HCT116 (cell line): ENCODE measurements at regions not wholly inside any gene's neighbourhood (a gene's known extent, or its start where the extent isn't known, plus 50 kb on each side); places are given as distances from the start of the nearest gene placed in this dataset.

ENCODE experiments used
- ATAC-seq: fragments of 200-7000 bp; cut with Tn5 transposase; 2 replicates; pipeline ENCODE4 v1.9.1; 2020; ENCODE audit warnings: mild to moderate bottlenecking, moderate library complexity
- BruUV-seq: library from RNA; stranded (reverse); fragments of 400-500 nt; replicated peaks from 2 replicates; lab custom pipeline; 2021; lab: Mats Ljungman, UMichigan
- CTCF ChIA-PET: fragments of 300-600 bp; sonication (Branson Sonifier 250); formaldehyde crosslinking; loops from one replicate; lab custom pipeline; 2021; ENCODE audit warnings: antibody characterized with exemption; lab: Charles Lee
- POLR2A ChIA-PET: fragments of 300-600, 350-600 bp; sonication (Branson Sonifier 250); formaldehyde crosslinking; loops from one replicate; lab custom pipeline; 2021; ENCODE audit warnings: antibody characterized with exemption; lab: Charles Lee
- RAD21 ChIA-PET, 2 experiments: fragments of 300-600 bp; sonication (Branson Sonifier 250); formaldehyde crosslinking; loops; one replicate each; lab custom pipeline; 2023; ENCODE audit warnings: low total read pairs in 2 of 2; ENCODE audit not compliant: uncharacterized antibody in 2 of 2, unreplicated experiment in 2 of 2, low non-redundant PET in 1 of 2; lab: Charles Lee
- DNase-seq: peaks from one replicate; pipeline ENCODE4 v3.0.0-alpha.2; 2010; ENCODE audit warnings: low read depth, low spot score
- H2AFZ ChIP-seq: fragments of 200-600 bp; shearing (Covaris generic), sonication (generic); 2 replicates; pipeline ENCODE4 v1.6.1; 2017; ENCODE audit warnings: low read depth, mixed run types, mixed read lengths, antibody characterized with exemption, low read length; ENCODE audit not compliant: poor library complexity, severe bottlenecking
- H3K27ac ChIP-seq: 2 replicates; pipeline ENCODE4 v1.5.1; 2012; ENCODE audit warnings: low read depth, low read length
- H3K27me3 ChIP-seq: fragments of 200-600 bp; sonication (generic); 2 replicates; pipeline ENCODE4 v1.6.1; 2016; ENCODE audit warnings: mixed run types, low read length, mixed read lengths; ENCODE audit not compliant: insufficient read depth
- H3K36me3 ChIP-seq, 2 experiments: fragments of 200-500 bp in 1 of 2; fragments of 200-600 bp in 1 of 2; sonication (Bioruptor generic) in 1 of 2; sonication (generic) in 1 of 2; 2 replicates each; pipeline versions ENCODE4 v1.5.1 to v1.6.1; 2014 to 2016; ENCODE audit warnings: low read length in 2 of 2, inconsistent platforms in 1 of 2, mixed read lengths in 1 of 2, mixed run types in 1 of 2; ENCODE audit not compliant: insufficient read depth in 2 of 2, control insufficient read depth in 1 of 2
- H3K4me1 ChIP-seq, 2 experiments: fragments of 200-600 bp in 1 of 2; sonication (generic) in 1 of 2; 2 replicates each; pipeline versions ENCODE4 v1.5.1 to v1.6.1; 2012 to 2017; ENCODE audit warnings: low read length in 2 of 2, inconsistent platforms in 1 of 2, mild to moderate bottlenecking in 1 of 2, mixed read lengths in 1 of 2, mixed run types in 1 of 2, moderate library complexity in 1 of 2; ENCODE audit not compliant: insufficient read depth in 2 of 2, control insufficient read depth in 1 of 2
- H3K4me2 ChIP-seq: fragments of 200-600 bp; sonication (generic); 2 replicates; pipeline ENCODE4 v1.6.1; 2017; ENCODE audit warnings: mixed run types, low read length, mixed read lengths
- H3K4me3 ChIP-seq, 2 experiments: fragments of 200-600 bp in 1 of 2; sonication (generic) in 1 of 2; replicated peaks in 1 of 2; 2 replicates each; pipeline ENCODE4 v1.5.1; 2011 to 2016; ENCODE audit warnings: low read length in 2 of 2, control low read depth in 1 of 2, low read depth in 1 of 2, mild to moderate bottlenecking in 1 of 2, mixed read lengths in 1 of 2, mixed run types in 1 of 2
- H3K79me2 ChIP-seq: fragments of 200-600 bp; sonication (generic); 2 replicates; pipeline ENCODE4 v1.6.1; 2017; ENCODE audit warnings: mild to moderate bottlenecking, mixed run types, low read length, moderate library complexity, mixed read lengths; ENCODE audit not compliant: insufficient read depth
- H3K9ac ChIP-seq: fragments of 200-600 bp; sonication (generic); 2 replicates; pipeline ENCODE4 v1.6.1; 2016; ENCODE audit warnings: low read length, mixed read lengths
- H3K9me2 ChIP-seq: fragments of 200-600 bp; sonication (generic), shearing (Covaris generic); 2 replicates; pipeline ENCODE4 v1.6.1; 2017; ENCODE audit warnings: mixed run types, mild to moderate bottlenecking, moderate library complexity; ENCODE audit not compliant: insufficient read depth
- H3K9me3 ChIP-seq, 2 experiments: fragments of 200-500 bp in 1 of 2; fragments of 200-600 bp in 1 of 2; sonication (Bioruptor generic) in 1 of 2; sonication (generic) in 1 of 2; 2 replicates each; pipeline ENCODE4 v1.6.1; 2014 to 2017; ENCODE audit warnings: low read length in 2 of 2, mixed read lengths in 2 of 2, inconsistent platforms in 1 of 2, low read depth in 1 of 2, mild to moderate bottlenecking in 1 of 2, mixed run types in 1 of 2, moderate library complexity in 1 of 2; ENCODE audit not compliant: control insufficient read depth in 1 of 2, insufficient read depth in 1 of 2
- H4K20me1 ChIP-seq: fragments of 200-600 bp; sonication (generic), shearing (Covaris generic); 2 replicates; pipeline ENCODE4 v1.6.1; 2017; ENCODE audit warnings: mixed run types, mild to moderate bottlenecking, moderate library complexity; ENCODE audit not compliant: insufficient read depth
- EGR1 ChIP-seq: IDR thresholded peaks from 2 replicates; pipeline ENCODE4 v1.6.1; 2012; ENCODE audit warnings: low read depth
- EZH2 ChIP-seq: fragments of 200-600 bp; sonication (generic); IDR thresholded peaks from 2 replicates; pipeline ENCODE4 v1.6.1; 2017; ENCODE audit warnings: antibody characterized with exemption, mixed run types
- POLR2A ChIP-seq: IDR thresholded peaks from 2 replicates; pipeline ENCODE4 v1.7.0; 2011; ENCODE audit warnings: borderline replicate concordance; ENCODE audit not compliant: insufficient read depth, insufficient read length; ENCODE audit errors: extremely low read depth
- RAD21 ChIP-seq: IDR thresholded peaks from 2 replicates; pipeline ENCODE4 v1.6.1; 2012; ENCODE audit warnings: low read depth, mild to moderate bottlenecking
- SIN3A ChIP-seq: IDR thresholded peaks from 2 replicates; pipeline ENCODE4 v1.6.1; 2012; ENCODE audit warnings: low read depth
- SRF ChIP-seq: IDR thresholded peaks from 2 replicates; pipeline ENCODE4 v1.6.1; 2012; ENCODE audit warnings: low read depth
- TCF7L2 ChIP-seq: IDR thresholded peaks from 2 replicates; pipeline ENCODE4 v1.7.0; 2011; ENCODE audit warnings: borderline replicate concordance, inconsistent platforms; ENCODE audit not compliant: insufficient read depth, insufficient read length; ENCODE audit errors: extremely low read depth
- ZBTB33 ChIP-seq: IDR thresholded peaks from 2 replicates; pipeline ENCODE4 v1.6.1; 2011; ENCODE audit warnings: mild to moderate bottlenecking, low read length, moderate library complexity; ENCODE audit not compliant: insufficient replicate concordance; ENCODE audit errors: extremely low read depth
- ZNF274 ChIP-seq: fragments of 200-500 bp; sonication (Bioruptor generic); IDR thresholded peaks from 2 replicates; pipeline ENCODE4 v1.6.1; 2014; ENCODE audit warnings: mild to moderate bottlenecking, low read depth, low read length, inconsistent platforms
- intact Hi-C: fragments of 100-400 bp; cut with micrococcal nuclease; formaldehyde crosslinking; loops from 2 replicates; pipeline ENCODE4 v1.10.0; 2022

DNA sequence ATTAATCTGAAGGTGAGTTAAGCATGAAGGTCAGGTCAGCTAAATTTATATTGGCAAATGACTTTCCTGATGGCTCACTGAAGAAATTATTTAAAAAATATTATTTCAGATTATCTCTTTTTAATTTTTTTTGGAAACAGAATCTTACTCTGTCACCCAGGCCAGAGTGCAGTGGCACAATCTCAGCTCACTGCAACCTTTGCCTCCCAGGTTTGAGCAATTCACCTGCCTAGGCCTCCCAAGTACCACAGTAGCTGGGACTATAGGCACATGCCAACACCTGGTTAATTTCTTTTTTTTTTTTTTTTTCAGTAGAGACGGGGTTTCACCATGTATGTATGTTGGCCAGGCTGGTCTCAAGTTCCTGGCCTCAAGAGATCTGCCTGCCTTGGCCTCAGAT lies 976.7 kb downstream of the TTLL7 start:
- ATAC-seq (no peak), DNase-seq (no peak)
- Histone ChIP-seq H4K20me1 (no peaks in the 10 kb centered on the region), H3K9ac (no peak overlapping the region), H3K27ac (no peak overlapping the region), H3K27me3 (no peaks in the 10 kb centered on the region), H2AFZ (no peak overlapping the region), H3K9me3 (peaks cover 7% of the 10 kb centered on the region in 2 experiments; a peak in 2 of 4 replicates), H3K4me2 (no peak overlapping the region), H3K79me2 (no peaks in the 10 kb centered on the region), H3K4me3 (no peak overlapping the region), H3K36me3 (no peaks in the 10 kb centered on the region), H3K9me2 (no peaks in the 10 kb centered on the region), H3K4me1 (no peaks in the 10 kb centered on the region)
- POLR2A ChIA-PET: no interaction called here
- intact Hi-C loops: no loop called here
- RAD21 ChIA-PET: no interaction called here
- no peak for TF ChIP-seq POLR2A
- TF ChIP-seq SRF: no peak
- TF ChIP-seq EZH2: no peak
- no peak for TF ChIP-seq EGR1
- TF ChIP-seq TCF7L2: no peak
- no peak for TF ChIP-seq RAD21
- no peak for TF ChIP-seq ZBTB33
- CTCF ChIA-PET: no interaction called here
- BruUV-seq: no TSS peak

GRCh38 chr1:83017701-83018100 lies 981.2 kb downstream of the TTLL7 start:
- no peak for DNase-seq
- CTCF ChIA-PET: no interaction called here
- H2AFZ ChIP-seq: no peak overlapping the region

More at GRCh38 chr1:83017701-83018100, 981.2 kb downstream of the TTLL7 start:
- intact Hi-C loops: no loop called here
- H3K27me3 ChIP-seq: no peaks in the 10 kb centered on the region
- H3K79me2 ChIP-seq: no peaks in the 10 kb centered on the region
- H3K4me2 ChIP-seq: no peak overlapping the region
- no peaks in the 10 kb centered on the region for H4K20me1 ChIP-seq
- peaks cover 5 to 7% of the 10 kb centered on the region in 2 experiments; a peak in 1 of 4 replicates for H3K9me3 ChIP-seq
- ChIA-PET RAD21 (no interaction called here), POLR2A (no interaction called here)
- H3K27ac ChIP-seq: no peak overlapping the region
- ATAC-seq: no peak
- H3K36me3 ChIP-seq: no peaks in the 10 kb centered on the region
- no peaks in the 10 kb centered on the region for H3K4me1 ChIP-seq
- no peak overlapping the region for H3K4me3 ChIP-seq
- no peak for TF ChIP-seq ZNF274
- no peak for TF ChIP-seq SIN3A
- TF ChIP-seq EGR1: no peak
- no peaks in the 10 kb centered on the region for H3K9me2 ChIP-seq
- H3K9ac ChIP-seq: no peak overlapping the region
- no TSS peak for BruUV-seq
